ENCODE measurements at regions not wholly inside any gene's neighbourhood (a gene's known extent, or its start where the extent isn't known, plus 50 kb on each side); places are given as distances from the start of the nearest gene placed in this dataset.

DNA sequence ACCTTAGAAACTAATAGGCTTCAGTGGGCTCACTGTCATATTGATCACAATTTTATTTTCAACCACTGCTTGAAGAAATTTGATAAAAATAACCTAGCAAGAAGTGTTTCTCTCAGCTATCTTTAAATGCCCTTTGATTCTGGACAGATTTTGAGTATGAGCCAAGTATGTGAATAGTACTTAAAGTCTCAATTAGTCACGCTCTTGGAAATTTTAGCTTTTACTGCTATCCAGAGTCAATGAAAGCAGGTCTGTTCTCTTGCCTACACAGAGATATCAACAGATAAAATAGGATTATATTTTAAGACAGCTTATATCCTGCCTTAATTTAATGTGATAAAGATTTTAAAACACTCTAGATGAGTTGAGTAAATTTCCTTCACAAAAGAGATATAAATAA lies 337.3 kb downstream of the CBLN2 start:
- TF ChIP-seq HOXA7 (CRISPR knock-in tag; IDR thresholded peaks at IDR 0.05), result no peak
- TF ChIP-seq JUNB (CRISPR knock-in tag; IDR thresholded peaks at IDR 0.05; ENCODE audit: borderline replicate concordance), result no peak
- TF ChIP-seq REL (CRISPR knock-in tag; conservative IDR thresholded peaks at IDR 0.05), result no peak
- TF ChIP-seq, protein P1, sequence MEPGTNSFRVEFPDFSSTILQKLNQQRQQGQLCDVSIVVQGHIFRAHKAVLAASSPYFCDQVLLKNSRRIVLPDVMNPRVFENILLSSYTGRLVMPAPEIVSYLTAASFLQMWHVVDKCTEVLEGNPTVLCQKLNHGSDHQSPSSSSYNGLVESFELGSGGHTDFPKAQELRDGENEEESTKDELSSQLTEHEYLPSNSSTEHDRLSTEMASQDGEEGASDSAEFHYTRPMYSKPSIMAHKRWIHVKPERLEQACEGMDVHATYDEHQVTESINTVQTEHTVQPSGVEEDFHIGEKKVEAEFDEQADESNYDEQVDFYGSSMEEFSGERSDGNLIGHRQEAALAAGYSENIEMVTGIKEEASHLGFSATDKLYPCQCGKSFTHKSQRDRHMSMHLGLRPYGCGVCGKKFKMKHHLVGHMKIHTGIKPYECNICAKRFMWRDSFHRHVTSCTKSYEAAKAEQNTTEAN (CRISPR knock-in tag; conservative IDR thresholded peaks at IDR 0.05), result no peak
- no peak for TF ChIP-seq ZNF326 (CRISPR knock-in tag; IDR thresholded peaks at IDR 0.05; ENCODE audit: borderline replicate concordance)
- TF ChIP-seq, protein P2, sequence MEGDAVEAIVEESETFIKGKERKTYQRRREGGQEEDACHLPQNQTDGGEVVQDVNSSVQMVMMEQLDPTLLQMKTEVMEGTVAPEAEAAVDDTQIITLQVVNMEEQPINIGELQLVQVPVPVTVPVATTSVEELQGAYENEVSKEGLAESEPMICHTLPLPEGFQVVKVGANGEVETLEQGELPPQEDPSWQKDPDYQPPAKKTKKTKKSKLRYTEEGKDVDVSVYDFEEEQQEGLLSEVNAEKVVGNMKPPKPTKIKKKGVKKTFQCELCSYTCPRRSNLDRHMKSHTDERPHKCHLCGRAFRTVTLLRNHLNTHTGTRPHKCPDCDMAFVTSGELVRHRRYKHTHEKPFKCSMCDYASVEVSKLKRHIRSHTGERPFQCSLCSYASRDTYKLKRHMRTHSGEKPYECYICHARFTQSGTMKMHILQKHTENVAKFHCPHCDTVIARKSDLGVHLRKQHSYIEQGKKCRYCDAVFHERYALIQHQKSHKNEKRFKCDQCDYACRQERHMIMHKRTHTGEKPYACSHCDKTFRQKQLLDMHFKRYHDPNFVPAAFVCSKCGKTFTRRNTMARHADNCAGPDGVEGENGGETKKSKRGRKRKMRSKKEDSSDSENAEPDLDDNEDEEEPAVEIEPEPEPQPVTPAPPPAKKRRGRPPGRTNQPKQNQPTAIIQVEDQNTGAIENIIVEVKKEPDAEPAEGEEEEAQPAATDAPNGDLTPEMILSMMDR (CRISPR knock-in tag; IDR thresholded peaks at IDR 0.05), result no peak
- no peak for TF ChIP-seq ZNF232 (CRISPR knock-in tag; IDR thresholded peaks at IDR 0.05; ENCODE audit: borderline replicate concordance)
- TF ChIP-seq ZNF549 (CRISPR knock-in tag; IDR thresholded peaks at IDR 0.05), result no peak

Data from HepG2 (cell line).